ENCODE measurements at regions not wholly inside any gene's neighbourhood (a gene's known extent, or its start where the extent isn't known, plus 50 kb on each side); places are given as distances from the start of the nearest gene placed in this dataset.
"Not testable (repeated sequence)": the region's sequence is repeated elsewhere in the genome, so short reads cannot be mapped to it uniquely, and the experiment has no call there.

DNA sequence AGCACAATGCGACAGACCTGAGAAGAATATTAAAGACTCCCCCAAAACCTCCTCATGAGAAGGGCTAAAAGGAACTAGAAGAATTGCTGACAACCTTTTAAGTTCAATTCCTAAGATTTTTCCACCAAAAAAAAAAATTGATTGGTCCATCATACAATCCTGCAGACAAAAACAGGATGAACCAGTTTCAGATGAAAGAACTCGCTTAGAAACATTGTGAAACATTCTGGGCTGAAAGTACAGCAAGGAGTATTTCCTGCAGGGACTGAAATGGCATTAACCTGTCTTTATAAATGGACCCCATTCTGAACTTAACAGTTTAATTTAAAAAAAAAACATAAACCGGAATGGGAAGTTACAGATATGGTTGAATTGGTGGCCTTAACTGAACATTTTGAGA is 96.0 kb upstream of the FAM174B start:
- no peak overlapping the region for H3K9ac ChIP-seq (ENCODE audit: low read length)
- no peak overlapping the region for H4K8ac ChIP-seq (ENCODE audit: low read depth, low read length)
- H2BK120ac ChIP-seq (ENCODE audit: insufficient read depth, low read length, poor library complexity), result no peak overlapping the region
- peak in 1 of 2 donors; percentile 91 for DNase-seq
- H3K4ac ChIP-seq (ENCODE audit: low read depth, low read length), result no peak overlapping the region
- no peak overlapping the region for H3K4me3 ChIP-seq (ENCODE audit: low read depth, low read length)
- H3K4me1 ChIP-seq (ENCODE audit: control insufficient read depth in 1 of 2, insufficient read depth in 2 of 2, low read length in 2 of 2), result peaks cover 0 to 4% of the 10 kb centered on the region in 2 experiments
- no peak overlapping the region for H2AFZ ChIP-seq (ENCODE audit: insufficient read depth, low read length, poor library complexity)
- H2BK5ac ChIP-seq (ENCODE audit: low read depth, low read length, poor library complexity), result no peak overlapping the region
- no peaks in the 10 kb centered on the region for H3K27me3 ChIP-seq (ENCODE audit: insufficient read depth, low read length)
- no peaks in the 10 kb centered on the region for H3K79me2 ChIP-seq (ENCODE audit: control insufficient read depth, insufficient read depth, low read length, poor library complexity)
- H3K27ac ChIP-seq (ENCODE audit: low read depth, low read length), result peak overlapping the region; percentile 53
- H3K4me2 ChIP-seq (ENCODE audit: low read length), result no peak overlapping the region
- H3K79me1 ChIP-seq (ENCODE audit: low read length), result peaks cover 2% of the 10 kb centered on the region
- H3K14ac ChIP-seq (ENCODE audit: low read length), result no peak overlapping the region
- peak overlapping the region; percentile 2 for H4K91ac ChIP-seq (ENCODE audit: low read depth, low read length)
- no peaks in the 10 kb centered on the region for H3K36me3 ChIP-seq (ENCODE audit: control insufficient read depth in 1 of 2, insufficient read depth in 2 of 2, low read length in 2 of 2)
- no peak overlapping the region for H3K18ac ChIP-seq (ENCODE audit: low read length)
- H2AK5ac ChIP-seq (ENCODE audit: low read length), result no peak overlapping the region
- no peak overlapping the region for H4K12ac ChIP-seq (ENCODE audit: low read depth, low read length)
- H3K23ac ChIP-seq (ENCODE audit: low read length), result no peak overlapping the region
- WGBS (ENCODE audit: extremely low coverage, insufficient coverage, insufficient read length), result no CpG with 5 or more reads among the region's 3 CpGs
- H2BK12ac ChIP-seq (ENCODE audit: low read length), result no peak overlapping the region
- H3K9me3 ChIP-seq (ENCODE audit: insufficient read depth, low read depth, low read length), result no peaks in the 10 kb centered on the region

DNA sequence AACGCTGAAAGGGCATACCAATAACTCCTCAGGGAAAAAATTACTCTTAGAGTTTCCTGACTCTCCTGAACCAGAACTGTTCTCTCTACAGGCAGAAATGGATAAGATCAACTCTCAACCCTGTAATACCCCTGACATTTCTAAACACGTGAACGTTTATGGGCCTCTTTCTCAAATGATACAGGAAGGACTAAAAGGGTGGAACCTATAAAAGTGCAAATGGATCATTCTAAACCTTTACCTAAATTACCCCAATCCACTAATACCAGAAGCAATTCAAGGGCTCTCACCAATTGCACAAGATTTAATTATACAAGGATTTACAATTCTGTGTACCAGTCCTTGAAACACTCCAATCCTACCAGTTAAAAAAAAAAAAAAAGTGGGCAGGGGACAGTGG is 98.0 kb upstream of the FAM174B start:
- Histone ChIP-seq H2BK12ac (ENCODE audit: low read length) (no peak overlapping the region), H3K9ac (ENCODE audit: low read length) (no peak overlapping the region)

GRCh38 chr15:92763459-92763858 is 107.9 kb upstream of the FAM174B start:
- no CpG with 5 or more reads among the region's 5 CpGs for WGBS (ENCODE audit: extremely low coverage, insufficient coverage, insufficient read length)
- H3K36me3 ChIP-seq (ENCODE audit: control insufficient read depth in 1 of 2, insufficient read depth in 2 of 2, low read length in 2 of 2), result no peaks in the 10 kb centered on the region
- H3K79me2 ChIP-seq (ENCODE audit: control insufficient read depth, insufficient read depth, low read length, poor library complexity), result no peaks in the 10 kb centered on the region
- H3K23ac ChIP-seq (ENCODE audit: low read length), result no peak overlapping the region
- no peak overlapping the region for H3K9ac ChIP-seq (ENCODE audit: low read length)
- H4K12ac ChIP-seq (ENCODE audit: low read depth, low read length), result no peak overlapping the region
- no peak overlapping the region for H3K4me2 ChIP-seq (ENCODE audit: low read length)
- H2AFZ ChIP-seq (ENCODE audit: insufficient read depth, low read length, poor library complexity), result no peak overlapping the region
- H4K91ac ChIP-seq (ENCODE audit: low read depth, low read length), result no peak overlapping the region
- H3K4ac ChIP-seq (ENCODE audit: low read depth, low read length), result no peak overlapping the region
- no peak for DNase-seq
- no peak overlapping the region for H2BK5ac ChIP-seq (ENCODE audit: low read depth, low read length, poor library complexity)
- no peaks in the 10 kb centered on the region for H3K79me1 ChIP-seq (ENCODE audit: low read length)
- H3K9me3 ChIP-seq (ENCODE audit: insufficient read depth, low read depth, low read length), result no peaks in the 10 kb centered on the region
- H3K18ac ChIP-seq (ENCODE audit: low read length), result no peak overlapping the region
- no peak overlapping the region for H2BK120ac ChIP-seq (ENCODE audit: insufficient read depth, low read length, poor library complexity)
- H3K14ac ChIP-seq (ENCODE audit: low read length), result no peak overlapping the region
- H3K27me3 ChIP-seq (ENCODE audit: insufficient read depth, low read length), result no peaks in the 10 kb centered on the region
- no peak overlapping the region for H3K27ac ChIP-seq (ENCODE audit: low read depth, low read length)
- H4K8ac ChIP-seq (ENCODE audit: low read depth, low read length), result no peak overlapping the region
- no peak overlapping the region for H2BK12ac ChIP-seq (ENCODE audit: low read length)
- H3K4me1 ChIP-seq (ENCODE audit: control insufficient read depth in 1 of 2, insufficient read depth in 2 of 2, low read length in 2 of 2), result no peaks in the 10 kb centered on the region
- H2AK5ac ChIP-seq (ENCODE audit: low read length), result no peak overlapping the region
- H3K4me3 ChIP-seq (ENCODE audit: low read depth, low read length), result no peak overlapping the region

More for the DNA sequence above, 98.0 kb upstream of the FAM174B start:
- Histone ChIP-seq H3K4ac (ENCODE audit: low read depth, low read length) (no peak overlapping the region), H3K27me3 (ENCODE audit: insufficient read depth, low read length) (no peaks in the 10 kb centered on the region), H3K79me1 (ENCODE audit: low read length) (peaks cover 2% of the 10 kb centered on the region), H3K27ac (ENCODE audit: low read depth, low read length) (no peak overlapping the region), H2AFZ (ENCODE audit: insufficient read depth, low read length, poor library complexity) (no peak overlapping the region), H4K91ac (ENCODE audit: low read depth, low read length) (no peak overlapping the region), H3K79me2 (ENCODE audit: control insufficient read depth, insufficient read depth, low read length, poor library complexity) (no peaks in the 10 kb centered on the region), H3K4me3 (ENCODE audit: low read depth, low read length) (no peak overlapping the region), H3K4me2 (ENCODE audit: low read length) (no peak overlapping the region), H4K8ac (ENCODE audit: low read depth, low read length) (no peak overlapping the region), H2BK120ac (ENCODE audit: insufficient read depth, low read length, poor library complexity) (no peak overlapping the region), H3K18ac (ENCODE audit: low read length) (no peak overlapping the region), H3K4me1 (ENCODE audit: control insufficient read depth in 1 of 2, insufficient read depth in 2 of 2, low read length in 2 of 2) (peaks cover 0 to 4% of the 10 kb centered on the region in 2 experiments), H4K12ac (ENCODE audit: low read depth, low read length) (no peak overlapping the region), H3K36me3 (ENCODE audit: control insufficient read depth in 1 of 2, insufficient read depth in 2 of 2, low read length in 2 of 2) (no peaks in the 10 kb centered on the region), H3K9me3 (ENCODE audit: insufficient read depth, low read depth, low read length) (no peaks in the 10 kb centered on the region), H2AK5ac (ENCODE audit: low read length) (no peak overlapping the region), H3K14ac (ENCODE audit: low read length) (no peak overlapping the region), H3K23ac (ENCODE audit: low read length) (no peak overlapping the region), H2BK5ac (ENCODE audit: low read depth, low read length, poor library complexity) (no peak overlapping the region)
- WGBS (ENCODE audit: extremely low coverage, insufficient coverage, insufficient read length), result no CpG with 5 or more reads among the region's 3 CpGs
- DNase-seq, result no peak

GRCh38 chr15:92768131-92768530 is 112.6 kb upstream of the FAM174B start:
- H3K18ac ChIP-seq (ENCODE audit: low read length); H4K91ac ChIP-seq (ENCODE audit: low read depth, low read length); H4K8ac ChIP-seq (ENCODE audit: low read depth, low read length); H2AK5ac ChIP-seq (ENCODE audit: low read length); H2AFZ ChIP-seq (ENCODE audit: insufficient read depth, low read length, poor library complexity); H3K9ac ChIP-seq (ENCODE audit: low read length); H2BK12ac ChIP-seq (ENCODE audit: low read length); H3K27ac ChIP-seq (ENCODE audit: low read depth, low read length); H3K79me1 ChIP-seq (ENCODE audit: low read length); H2BK5ac ChIP-seq (ENCODE audit: low read depth, low read length, poor library complexity); H3K79me2 ChIP-seq (ENCODE audit: control insufficient read depth, insufficient read depth, low read length, poor library complexity); H3K9me3 ChIP-seq (ENCODE audit: insufficient read depth, low read depth, low read length); H3K4me1 ChIP-seq (ENCODE audit: control insufficient read depth in 1 of 2, insufficient read depth in 2 of 2, low read length in 2 of 2); H4K12ac ChIP-seq (ENCODE audit: low read depth, low read length); H3K4ac ChIP-seq (ENCODE audit: low read depth, low read length); H3K27me3 ChIP-seq (ENCODE audit: insufficient read depth, low read length); DNase-seq; H3K14ac ChIP-seq (ENCODE audit: low read length); H3K23ac ChIP-seq (ENCODE audit: low read length); H3K36me3 ChIP-seq (ENCODE audit: control insufficient read depth in 1 of 2, insufficient read depth in 2 of 2, low read length in 2 of 2); H3K4me2 ChIP-seq (ENCODE audit: low read length); H2BK120ac ChIP-seq (ENCODE audit: insufficient read depth, low read length, poor library complexity); H3K4me3 ChIP-seq (ENCODE audit: low read depth, low read length): not testable (repeated sequence)
- no CpG with 5 or more reads among the region's 35 CpGs for WGBS (ENCODE audit: extremely low coverage, insufficient coverage, insufficient read length)
